Activated CD4-positive, alpha-beta T cell treated with anti-CD3 and anti-CD28 coated beads for 24 hours (primary cell): ENCODE measurements at regions not wholly inside any gene's neighbourhood (a gene's known extent, or its start where the extent isn't known, plus 50 kb on each side); places are given as distances from the start of the nearest gene placed in this dataset.

Source experiments
- DNase-seq, 2 donors: peaks; one replicate each; pipeline ENCODE4 v3.0.0-alpha.2; 2020; ENCODE audit warnings: low read depth in 2 of 2

DNA sequence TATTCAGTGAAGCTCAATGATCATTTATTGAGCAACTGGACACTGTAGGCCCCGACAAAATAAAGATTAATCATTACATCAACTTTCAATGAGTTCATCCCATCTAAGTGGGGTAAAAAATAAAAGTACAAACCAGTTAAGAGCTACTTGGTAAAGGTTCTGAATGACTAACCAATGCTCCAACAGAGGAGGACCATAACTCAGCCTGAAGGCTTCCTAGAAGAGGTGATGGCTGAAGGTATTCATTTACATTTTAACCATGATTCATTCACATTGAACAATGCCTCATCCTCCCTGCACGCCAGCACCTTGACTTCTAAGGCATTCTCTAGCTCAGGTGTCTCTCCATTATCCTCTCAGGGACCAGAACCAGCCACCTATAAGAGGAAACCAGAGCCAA lies 201.4 kb downstream of the ZNF462 start:
- no peak for DNase-seq

DNA sequence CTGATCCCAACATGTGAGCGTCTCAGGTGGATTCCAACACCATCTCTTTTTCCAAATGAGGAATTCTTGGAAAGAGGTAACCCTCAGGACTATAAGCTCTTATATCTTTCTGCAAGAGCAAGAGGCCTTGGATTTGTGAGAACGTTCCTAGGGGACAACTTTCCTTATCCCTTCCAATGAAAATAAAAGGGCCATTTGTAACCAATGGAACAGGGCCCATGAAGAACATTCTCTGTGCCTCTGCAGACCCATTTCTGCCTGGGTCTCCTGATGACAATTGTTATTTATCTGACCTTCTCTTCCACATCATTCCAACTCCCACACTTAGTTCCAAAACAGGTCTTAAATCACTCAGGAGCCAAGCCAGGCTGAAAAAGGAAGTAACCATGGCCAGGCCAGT lies 202.6 kb downstream of the ZNF462 start:
- no peak for DNase-seq

DNA sequence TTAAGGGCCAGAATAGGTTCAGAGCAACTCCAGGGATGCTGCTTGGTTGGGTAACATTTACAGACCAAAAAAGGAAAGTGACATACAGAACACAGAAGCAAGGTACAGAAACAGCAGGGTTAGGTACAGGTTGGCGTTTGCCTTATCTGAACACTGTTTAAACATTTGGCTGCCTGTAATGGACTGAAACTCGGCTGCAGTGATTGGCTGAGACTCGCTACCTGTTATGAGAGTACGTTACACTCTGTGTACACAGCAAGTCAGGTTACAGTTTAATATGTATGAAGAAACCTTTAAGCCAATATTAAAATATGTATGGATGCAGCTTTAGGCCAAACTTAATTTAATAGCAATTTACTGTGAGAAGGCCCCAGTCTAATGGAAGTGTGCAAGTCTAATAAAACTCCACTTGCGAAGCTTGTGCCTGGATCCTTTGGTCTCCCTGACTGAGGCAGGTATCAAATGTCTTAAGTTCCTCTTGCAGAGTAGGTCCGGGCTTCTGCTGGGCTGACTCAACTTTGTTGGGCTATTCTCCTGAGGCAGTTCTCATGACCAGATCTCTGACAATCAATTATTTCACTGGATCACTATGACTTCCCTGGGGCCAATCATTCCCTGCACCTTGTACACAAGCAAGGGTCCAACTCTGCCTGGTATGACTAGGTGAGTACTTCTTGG lies 204.9 kb downstream of the ZNF462 start:
- no peak for DNase-seq

DNA sequence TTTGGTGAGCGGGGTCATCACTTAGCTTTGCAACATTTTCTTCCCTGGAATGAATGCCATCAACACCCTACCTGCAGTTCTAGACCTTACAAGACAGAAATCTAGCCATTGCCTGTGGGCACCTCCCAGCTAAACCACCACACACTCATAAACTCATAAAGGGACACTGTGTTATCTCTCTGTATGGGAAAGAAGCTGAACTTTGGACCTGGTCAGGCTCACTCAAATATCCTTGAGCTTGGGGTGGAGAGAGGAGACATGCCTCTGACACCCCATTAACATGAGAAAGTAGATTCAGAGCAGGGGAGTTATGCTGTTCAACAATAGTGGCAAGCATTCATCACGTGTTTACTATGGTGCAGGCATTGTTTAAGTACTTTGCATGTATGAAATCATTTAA lies 205.6 kb downstream of the ZNF462 start:
- no peak for DNase-seq

DNA sequence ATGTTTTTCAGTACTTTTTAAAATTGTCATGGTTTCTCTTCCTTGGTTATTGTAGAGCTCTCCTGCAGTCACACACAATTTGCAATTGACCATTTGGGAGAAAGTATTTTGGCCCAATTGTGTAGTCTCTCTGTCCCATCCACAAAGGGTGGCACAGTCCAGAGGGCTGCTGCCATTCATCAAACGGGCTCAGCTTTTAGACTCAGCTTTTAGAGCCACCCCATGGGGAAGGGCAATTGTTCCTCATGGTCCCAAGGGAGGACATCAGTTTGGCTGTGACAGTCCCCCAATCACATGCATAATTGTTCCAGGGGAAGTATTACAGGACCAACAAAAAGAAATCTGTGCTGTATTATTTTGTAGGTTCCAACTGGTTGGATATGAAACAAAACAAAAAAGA lies 207.6 kb downstream of the ZNF462 start:
- DNase-seq, result no peak

DNA sequence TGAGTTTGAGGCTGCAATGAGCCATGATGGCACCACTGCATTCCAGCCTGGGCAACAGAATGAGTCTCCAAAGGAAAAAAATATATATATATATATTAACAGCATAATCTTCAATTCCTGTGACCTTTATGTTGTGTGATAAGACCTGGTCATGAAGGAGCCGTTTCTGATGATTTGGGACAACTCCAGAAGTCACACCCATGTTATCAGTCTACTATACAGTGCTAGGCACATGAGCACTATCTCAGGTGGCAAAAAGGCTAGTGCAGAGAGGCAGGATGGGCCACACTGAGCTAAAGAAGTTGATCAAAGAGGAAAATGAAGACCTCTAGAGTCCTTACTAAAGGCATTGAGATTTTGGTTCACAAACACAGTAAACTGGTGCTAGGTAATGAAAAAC lies 205.0 kb upstream of the RAD23B start:
- no peak for DNase-seq

DNA sequence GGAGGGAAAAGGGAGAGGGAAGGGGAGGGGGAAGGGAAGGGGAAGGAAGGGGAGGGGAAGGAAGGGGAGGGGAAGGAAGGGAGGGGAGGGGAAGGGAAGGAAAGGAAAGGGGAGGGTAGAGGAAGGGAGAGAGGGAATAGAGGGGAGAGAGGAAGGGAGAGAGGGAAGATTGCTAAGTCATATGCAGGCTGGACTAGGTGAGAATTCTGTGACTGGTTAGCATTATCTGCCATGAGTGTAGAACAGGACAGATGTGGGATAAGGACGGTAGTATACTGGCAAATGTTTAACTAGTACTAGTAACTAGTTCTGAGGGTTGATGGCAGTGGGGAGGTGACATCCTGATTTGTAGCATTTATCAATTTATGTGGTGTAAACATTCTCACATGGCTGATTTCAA lies 203.5 kb upstream of the RAD23B start:
- DNase-seq, result no peak

DNA sequence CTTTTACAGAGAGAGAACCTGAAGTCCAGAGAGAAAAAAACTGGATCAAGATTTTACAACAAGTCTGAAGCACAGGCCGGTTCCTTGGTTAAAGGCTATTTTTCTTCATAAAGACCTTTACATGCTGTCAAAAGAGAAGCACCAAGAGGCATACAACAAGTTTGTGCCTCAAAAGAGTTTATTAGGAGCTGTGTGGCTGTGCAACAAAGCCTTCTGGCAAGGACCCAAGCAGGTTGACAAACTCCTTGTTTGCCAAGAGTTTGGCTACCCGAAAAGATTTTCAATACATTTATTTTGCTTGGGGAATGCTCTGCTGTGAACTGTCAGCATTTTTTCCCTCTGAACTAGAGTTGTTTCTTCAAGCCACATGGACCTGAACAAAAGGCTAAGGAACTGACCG lies 202.9 kb upstream of the RAD23B start:
- no peak for DNase-seq

DNA sequence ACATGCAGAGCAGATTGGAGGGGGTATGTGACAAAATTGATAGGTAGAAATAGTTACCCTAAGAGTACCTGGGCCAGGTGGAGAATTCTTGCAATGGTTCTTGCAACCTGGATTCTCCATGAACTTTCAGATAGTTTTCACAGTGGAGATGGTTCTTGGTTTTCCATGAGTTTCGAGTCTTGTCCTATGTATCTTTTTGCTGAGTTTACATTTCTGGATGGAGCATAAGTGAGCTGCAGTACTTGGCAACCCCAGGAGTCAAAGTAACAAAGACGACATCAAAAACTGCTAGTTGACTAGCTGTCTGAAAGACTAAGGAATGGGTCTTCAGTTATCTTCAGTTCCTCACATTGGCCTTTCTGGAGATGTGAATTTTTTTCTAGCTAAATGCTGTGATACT lies 196.6 kb upstream of the RAD23B start:
- no peak for DNase-seq

DNA sequence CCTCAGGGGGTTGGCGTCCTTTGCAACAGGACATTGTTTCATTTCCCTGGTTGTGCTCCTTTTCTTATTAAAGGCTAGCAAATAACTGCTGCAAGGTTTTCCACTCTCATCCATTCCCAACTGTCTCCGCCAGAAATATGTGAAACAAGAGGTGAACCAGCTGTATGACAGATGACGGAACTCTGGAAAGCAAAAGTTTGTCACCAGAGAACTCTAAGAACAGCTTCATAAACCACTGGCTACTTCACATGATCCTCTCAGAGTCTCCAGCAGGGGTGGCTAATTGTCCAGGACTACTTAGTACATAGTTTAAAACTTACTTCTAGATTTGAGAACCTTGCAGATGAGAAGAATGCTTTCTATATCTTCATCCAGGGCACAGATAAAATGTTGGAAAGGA lies 195.9 kb upstream of the RAD23B start:
- no peak for DNase-seq

DNA sequence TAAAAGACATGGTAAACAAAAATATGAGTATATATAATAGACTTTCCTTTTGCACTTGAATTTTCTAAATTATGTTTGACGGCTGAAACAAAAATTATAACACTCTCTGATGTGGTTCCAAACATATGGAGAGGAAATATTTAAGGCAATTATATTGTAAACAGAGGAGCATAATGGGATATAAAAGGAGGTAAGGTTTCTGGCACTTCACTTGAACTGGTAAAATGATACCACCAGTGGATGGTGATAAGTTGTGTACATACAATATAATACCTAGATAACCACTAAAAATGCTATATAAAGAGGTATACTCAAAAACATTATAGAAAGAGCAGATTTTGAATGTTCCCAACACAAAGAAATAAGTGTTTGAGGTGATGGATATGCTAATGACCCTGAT lies 192.9 kb upstream of the RAD23B start:
- no peak for DNase-seq

DNA sequence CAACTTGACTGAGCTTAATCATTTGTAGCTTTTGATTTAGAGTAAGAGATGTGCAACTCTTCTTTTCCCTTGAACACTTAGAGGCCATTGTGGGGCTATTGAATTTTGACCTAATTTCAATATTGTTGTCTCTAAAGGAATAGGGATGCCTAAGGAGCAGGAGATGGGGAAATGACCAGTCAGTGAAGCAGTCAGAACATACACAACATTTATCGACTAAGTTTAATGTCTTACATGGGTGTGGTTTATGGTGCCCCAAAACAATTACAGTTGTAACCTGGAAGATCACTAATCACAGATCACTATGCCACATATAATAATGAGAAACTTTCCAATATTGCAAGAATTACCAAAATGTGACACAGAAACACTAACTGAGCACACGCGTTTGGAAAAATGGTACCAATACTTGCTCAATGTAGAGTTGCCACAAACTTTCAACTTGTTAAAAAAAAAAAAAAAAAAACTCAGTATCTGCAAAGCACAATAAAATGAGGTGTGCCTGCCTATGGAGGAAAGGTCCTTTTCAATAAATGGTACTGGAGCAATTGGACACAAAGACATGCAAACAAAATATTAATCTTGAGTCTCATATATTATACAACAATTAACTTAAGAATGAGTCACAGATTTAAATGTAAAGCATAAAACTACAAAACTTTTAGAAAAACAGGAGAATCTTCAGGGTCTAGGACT lies 189.6 kb upstream of the RAD23B start:
- DNase-seq, result no peak

DNA sequence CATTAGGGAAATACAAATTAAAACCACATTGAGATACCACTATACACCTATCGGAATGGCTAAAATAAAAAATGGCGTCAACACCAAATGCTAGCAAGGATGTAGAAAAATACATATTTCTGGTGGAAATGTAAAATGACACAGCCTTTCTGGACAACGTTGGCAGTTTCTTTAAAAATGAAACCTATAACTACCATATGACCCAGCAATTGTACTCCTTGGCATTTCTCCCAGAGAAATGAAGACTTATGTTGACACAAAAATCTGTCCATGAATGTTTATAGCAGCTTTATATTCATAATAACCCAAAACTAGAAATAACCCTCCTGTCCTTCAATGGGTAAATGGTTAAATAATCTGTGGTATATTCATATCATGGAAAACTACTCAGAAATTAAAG lies 188.7 kb upstream of the RAD23B start:
- no peak for DNase-seq

DNA sequence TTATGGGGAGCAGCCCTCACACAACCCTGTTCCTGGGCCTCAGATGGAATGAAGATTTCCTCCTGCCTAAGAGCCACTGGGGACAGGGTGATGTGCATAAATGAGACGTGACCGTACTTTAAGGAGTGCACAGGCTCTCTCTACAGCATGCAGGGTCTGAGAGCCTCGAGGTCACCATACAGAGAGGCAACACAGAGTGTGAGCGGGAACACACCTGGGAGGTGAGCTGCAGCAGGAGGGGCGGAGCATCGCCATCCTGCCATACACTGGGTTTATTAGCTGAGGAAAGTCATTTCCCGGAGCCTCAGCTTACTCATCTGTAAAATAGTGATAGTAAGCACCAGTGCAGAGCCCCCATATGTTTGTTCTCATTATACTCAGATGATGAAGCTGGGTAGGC lies 182.5 kb upstream of the RAD23B start:
- DNase-seq, result no peak

DNA sequence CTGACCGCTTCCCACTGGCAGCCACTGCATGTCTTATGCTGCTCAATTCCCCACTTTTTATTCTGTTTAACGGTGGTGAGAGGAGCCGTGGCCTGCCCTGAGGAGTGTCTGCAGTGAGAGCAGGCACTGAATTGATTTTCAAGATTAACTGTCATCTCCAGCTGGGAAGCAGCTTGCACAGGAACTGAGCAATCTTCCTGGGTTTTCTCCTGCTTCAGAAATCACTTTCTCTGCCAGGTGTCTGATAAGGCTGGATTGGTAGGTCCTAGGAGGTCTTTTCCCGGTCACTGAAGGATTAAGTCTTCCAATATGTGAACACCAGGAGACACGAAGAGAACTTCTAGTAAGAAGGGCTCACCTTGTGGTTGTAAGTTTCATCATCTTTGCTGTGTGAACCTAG lies 181.1 kb upstream of the RAD23B start:
- no peak for DNase-seq

DNA sequence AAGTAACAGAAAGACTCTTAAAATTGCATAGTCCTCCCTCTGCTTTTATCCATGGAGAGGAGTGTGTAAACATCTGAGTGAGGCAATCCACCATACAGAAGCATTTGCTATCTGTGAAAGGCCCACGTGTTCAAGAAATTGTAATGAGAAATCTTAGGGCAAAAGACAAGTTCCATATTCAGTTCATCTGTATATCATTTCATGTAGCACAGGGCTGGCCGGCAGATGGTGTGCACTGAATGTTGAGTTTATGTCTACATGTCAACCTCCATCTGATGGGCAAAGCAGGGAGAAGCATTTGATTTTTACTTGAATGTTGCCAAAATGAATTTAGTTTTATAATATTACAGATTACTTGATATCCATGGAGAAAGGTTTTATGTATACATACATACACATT lies 179.5 kb upstream of the RAD23B start:
- DNase-seq, result no peak

DNA sequence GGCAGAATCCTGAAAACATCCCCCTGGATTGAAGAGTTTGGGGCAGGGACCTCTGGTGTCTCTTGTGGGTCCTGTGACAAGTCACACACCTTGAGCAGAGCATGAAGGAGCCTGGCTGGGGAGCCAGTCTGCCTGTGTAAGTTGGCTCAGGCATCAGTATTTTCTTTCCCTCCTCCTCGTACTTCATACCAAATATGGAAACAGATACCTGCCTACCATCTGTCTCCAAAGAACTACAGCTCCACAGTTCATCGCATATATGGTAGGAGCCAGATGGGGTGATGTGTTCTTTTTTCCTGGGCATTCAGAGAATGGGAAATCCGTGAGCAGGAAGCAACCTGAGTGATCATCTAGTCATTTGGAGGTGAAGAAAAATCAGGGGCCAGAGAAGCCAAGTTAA lies 177.3 kb upstream of the RAD23B start:
- no peak for DNase-seq

DNA sequence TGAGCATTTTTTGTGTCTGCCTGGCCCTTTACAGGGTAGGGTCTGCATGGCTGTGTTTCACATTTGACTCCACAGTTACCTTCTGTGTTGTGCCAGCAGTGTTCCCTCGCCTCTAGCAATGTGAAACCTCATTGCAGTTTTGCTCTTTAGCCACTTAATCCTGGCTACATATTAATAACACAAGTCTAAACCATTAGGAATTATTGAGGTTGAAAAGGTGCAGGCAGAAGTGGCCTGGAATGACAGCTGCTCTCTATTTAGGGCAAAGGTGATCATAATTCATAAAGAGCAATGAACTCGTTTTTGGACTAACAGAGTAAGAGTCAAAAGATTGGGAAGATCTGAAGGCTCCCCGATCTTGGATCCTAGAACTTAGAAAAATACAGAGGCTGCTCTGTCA lies 176.7 kb upstream of the RAD23B start:
- no peak for DNase-seq

DNA sequence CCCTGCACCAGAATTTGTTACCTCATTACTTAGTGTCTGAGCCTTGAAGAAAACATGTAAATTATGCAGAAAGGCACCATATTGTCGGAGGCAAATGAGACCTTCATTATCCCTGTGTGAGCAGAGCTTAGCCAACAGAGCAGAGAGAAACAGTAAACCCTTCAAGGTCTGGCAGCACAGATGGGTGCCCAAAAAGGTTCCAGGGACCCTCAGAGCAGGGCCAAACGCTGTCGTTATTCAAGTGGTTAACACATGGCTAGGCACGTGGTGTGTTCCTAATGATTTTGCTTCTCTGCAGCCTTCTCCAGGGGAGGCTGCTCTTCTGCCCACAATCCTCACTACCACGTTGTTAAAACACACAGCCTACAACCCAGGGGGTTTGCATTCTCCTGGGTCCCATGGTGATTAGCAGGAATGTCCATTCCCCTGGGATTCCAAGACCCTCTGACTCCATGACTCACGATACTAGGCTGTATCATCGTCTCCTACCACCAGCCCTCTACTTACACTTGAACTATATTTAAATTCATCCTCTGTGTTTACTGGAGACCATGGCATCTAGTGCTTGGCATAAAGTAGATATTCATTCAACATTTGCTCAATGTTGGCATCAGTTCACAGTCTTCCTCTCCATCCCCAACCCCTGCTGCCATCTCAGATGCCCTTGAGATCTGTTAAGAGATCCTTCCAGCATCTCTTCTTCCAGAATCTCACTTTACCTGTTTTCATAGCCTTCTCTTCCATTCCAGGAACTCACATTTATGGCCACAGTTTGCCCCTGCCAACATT lies 174.5 kb upstream of the RAD23B start:
- DNase-seq, result no peak

DNA sequence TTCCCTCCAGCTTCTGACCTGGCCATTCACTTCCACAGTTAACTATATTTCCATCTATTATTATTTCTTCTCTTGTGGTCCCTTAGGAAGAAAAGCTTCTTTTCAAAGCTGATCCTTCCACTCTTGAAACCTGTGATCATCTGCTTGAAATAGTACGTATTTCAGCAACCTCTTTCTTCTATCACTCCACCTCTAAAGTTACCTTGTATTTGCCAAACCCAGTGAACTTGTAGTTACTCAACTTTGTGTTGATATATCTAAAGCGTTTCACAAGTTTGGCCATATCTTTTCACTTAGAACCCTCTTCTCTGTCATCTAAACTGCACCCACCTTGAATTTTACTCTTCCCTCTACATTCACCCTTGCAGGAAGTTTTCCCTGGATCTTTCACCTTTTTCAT lies 173.8 kb upstream of the RAD23B start:
- DNase-seq, result no peak

DNA sequence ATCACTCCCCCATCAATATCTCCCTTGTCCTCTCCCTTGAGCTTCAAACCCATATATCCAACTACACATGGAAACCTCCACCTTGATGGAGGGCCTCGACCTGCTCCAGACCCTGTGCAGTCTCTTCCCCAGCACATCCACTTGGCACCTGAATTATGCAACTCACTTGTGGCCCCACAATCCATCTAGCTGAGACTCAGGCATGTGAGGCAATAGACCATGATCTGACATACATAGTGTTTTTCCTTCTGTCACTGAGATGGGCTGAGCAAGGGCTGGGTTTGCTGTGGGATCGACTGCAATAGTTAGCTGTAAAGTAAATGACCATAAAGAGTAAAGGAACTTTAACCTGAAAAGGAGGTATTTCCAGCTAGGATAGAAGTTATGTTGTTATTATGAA lies 172.9 kb upstream of the RAD23B start:
- DNase-seq, result no peak

DNA sequence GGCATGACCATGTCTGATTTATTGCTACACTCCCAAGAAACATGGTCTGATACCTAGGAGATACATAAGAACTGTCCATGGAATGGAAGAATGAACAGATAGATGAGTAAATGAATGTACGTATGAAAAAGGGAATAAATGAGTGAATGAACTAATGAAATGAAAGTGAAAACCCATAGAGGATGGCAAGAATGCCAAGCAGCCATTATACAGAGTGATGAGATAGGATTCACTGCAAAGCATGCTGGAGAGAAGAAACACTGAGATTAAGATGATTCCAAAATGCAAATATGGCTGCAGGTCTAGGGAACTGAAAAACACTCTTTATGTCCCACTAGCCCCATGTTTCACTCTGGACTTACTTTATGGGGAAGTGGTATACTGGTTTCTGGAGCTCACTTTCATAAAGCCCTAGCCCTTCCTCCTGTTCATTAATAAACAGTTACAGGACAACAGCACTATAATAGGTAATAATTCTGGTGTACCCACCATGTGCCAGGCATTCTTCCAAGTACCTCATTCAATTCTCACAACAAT lies 170.3 kb upstream of the RAD23B start:
- DNase-seq, result no peak
